Loucy (cell line): ENCODE measurements at regions not wholly inside any gene's neighbourhood (a gene's known extent, or its start where the extent isn't known, plus 50 kb on each side); places are given as distances from the start of the nearest gene placed in this dataset.

Source experiments
- H2AFZ ChIP-seq: fragments of 200-600 bp; sonication (generic); 2 replicates; pipeline ENCODE4 v1.6.0; 2016; ENCODE audit warnings: antibody characterized with exemption, mild to moderate bottlenecking, low read length, moderate library complexity
- H3F3A ChIP-seq: fragments of 200-600 bp; 2 replicates; pipeline ENCODE4 v1.6.0; 2016; ENCODE audit warnings: antibody characterized with exemption, low read depth, mild to moderate bottlenecking
- H3K27me3 ChIP-seq: fragments of 200-600 bp; sonication (generic); 2 replicates; pipeline ENCODE4 v1.6.1; 2014; ENCODE audit warnings: low read length, mild to moderate bottlenecking; ENCODE audit not compliant: insufficient read depth, poor library complexity, severe bottlenecking
- H3K36me3 ChIP-seq: fragments of 200-600 bp; sonication (generic); 2 replicates; pipeline ENCODE4 v1.6.1; 2016; ENCODE audit warnings: low read length; ENCODE audit not compliant: insufficient read depth
- H3K4me1 ChIP-seq: fragments of 200-600 bp; sonication (generic); 2 replicates; pipeline ENCODE4 v1.5.1; 2014; ENCODE audit warnings: low read length, mild to moderate bottlenecking; ENCODE audit not compliant: insufficient read depth, poor library complexity, severe bottlenecking
- H3K4me2 ChIP-seq: fragments of 200-600 bp; sonication (generic); 2 replicates; pipeline ENCODE4 v1.6.0; 2014; ENCODE audit warnings: antibody characterized with exemption, low read length, low read depth, mild to moderate bottlenecking; ENCODE audit not compliant: poor library complexity, severe bottlenecking
- H3K4me3 ChIP-seq: fragments of 200-600 bp; sonication (generic); 2 replicates; pipeline ENCODE4 v1.5.1; 2014; ENCODE audit warnings: low read length, mild to moderate bottlenecking, mixed read lengths; ENCODE audit not compliant: poor library complexity, severe bottlenecking
- H3K79me2 ChIP-seq: fragments of 200-600 bp; sonication (generic); 2 replicates; pipeline ENCODE4 v1.6.1; 2014; ENCODE audit warnings: low read length; ENCODE audit not compliant: insufficient read depth
- H3K9ac ChIP-seq: fragments of 200-600 bp; sonication (generic); 2 replicates; pipeline ENCODE4 v1.6.0; 2014; ENCODE audit warnings: mild to moderate bottlenecking, low read depth, low read length, moderate library complexity; ENCODE audit not compliant: poor library complexity, severe bottlenecking
- H3K9me2 ChIP-seq: fragments of 200-600 bp; sonication (generic); replicated peaks from 2 replicates; pipeline ENCODE4 v1.6.1; 2016; ENCODE audit warnings: low read depth, low read length, mixed read lengths
- H3K9me3 ChIP-seq: fragments of 200-600 bp; sonication (generic); 2 replicates; pipeline ENCODE4 v1.6.1; 2014; ENCODE audit warnings: mild to moderate bottlenecking, antibody characterized with exemption, low read length, low read depth; ENCODE audit not compliant: insufficient read depth
- H4K20me1 ChIP-seq: fragments of 200-600 bp; sonication (generic); 2 replicates; pipeline ENCODE4 v1.6.0; 2014; ENCODE audit warnings: antibody characterized with exemption, low read length, mild to moderate bottlenecking; ENCODE audit not compliant: insufficient read depth, poor library complexity, severe bottlenecking
- CTCF ChIP-seq: fragments of 200-600 bp; sonication (generic); conservative IDR thresholded peaks from 2 replicates; pipeline ENCODE4 v1.5.1; 2014; ENCODE audit warnings: mild to moderate bottlenecking, antibody characterized with exemption, low read length
- EZH2phosphoT487 ChIP-seq: fragments of 200-600 bp; IDR thresholded peaks from 2 replicates; pipeline ENCODE4 v1.6.1; 2018; ENCODE audit warnings: antibody characterized with exemption, mild to moderate bottlenecking, moderate library complexity, borderline replicate concordance

- H3K4me2 ChIP-seq: no peak overlapping the region
- H3K36me3 ChIP-seq: no peaks in the 10 kb centered on the region
- no peaks in the 10 kb centered on the region for H3K79me2 ChIP-seq
- H4K20me1 ChIP-seq: no peaks in the 10 kb centered on the region
- no peaks in the 10 kb centered on the region for H3K9me2 ChIP-seq
- H2AFZ ChIP-seq: no peak overlapping the region
- H3K4me3 ChIP-seq: no peak overlapping the region
- H3F3A ChIP-seq: no peaks in the 10 kb centered on the region
- H3K9me3 ChIP-seq: no peaks in the 10 kb centered on the region
- TF ChIP-seq EZH2phosphoT487: no peak
- no peak for TF ChIP-seq CTCF
- no peak overlapping the region for H3K9ac ChIP-seq
- no peaks in the 10 kb centered on the region for H3K27me3 ChIP-seq
- H3K4me1 ChIP-seq: no peaks in the 10 kb centered on the region
Observed at GRCh38 chr5:25033658-25034057, 388.9 kb upstream of the CDH10 start.

GRCh38 chr5:25029004-25029403, 384.2 kb upstream of the CDH10 start:
- H3K36me3 ChIP-seq: no peaks in the 10 kb centered on the region
- no peak overlapping the region for H3K4me3 ChIP-seq
- H4K20me1 ChIP-seq: no peaks in the 10 kb centered on the region
- H3F3A ChIP-seq: no peaks in the 10 kb centered on the region
- no peak overlapping the region for H2AFZ ChIP-seq
- TF ChIP-seq EZH2phosphoT487: no peak
- TF ChIP-seq CTCF: no peak
- no peaks in the 10 kb centered on the region for H3K79me2 ChIP-seq
- no peaks in the 10 kb centered on the region for H3K9me3 ChIP-seq
- H3K4me2 ChIP-seq: no peak overlapping the region
- no peaks in the 10 kb centered on the region for H3K27me3 ChIP-seq
- H3K4me1 ChIP-seq: no peaks in the 10 kb centered on the region
- no peaks in the 10 kb centered on the region for H3K9me2 ChIP-seq
- no peak overlapping the region for H3K9ac ChIP-seq

- Histone ChIP-seq H3K36me3 (no peaks in the 10 kb centered on the region), H3K9me2 (no peaks in the 10 kb centered on the region), H3K4me2 (no peak overlapping the region), H3K4me3 (no peak overlapping the region), H3K79me2 (no peaks in the 10 kb centered on the region), H3K27me3 (no peaks in the 10 kb centered on the region), H4K20me1 (no peaks in the 10 kb centered on the region), H3K4me1 (no peaks in the 10 kb centered on the region), H3K9ac (no peak overlapping the region), H2AFZ (no peak overlapping the region), H3K9me3 (no peaks in the 10 kb centered on the region), H3F3A (no peaks in the 10 kb centered on the region)
- TF ChIP-seq EZH2phosphoT487: no peak
- TF ChIP-seq CTCF: no peak
Observed at GRCh38 chr5:25027526-25027925, 382.7 kb upstream of the CDH10 start.
